GM23338 (cell line): ENCODE measurements at regions not wholly inside any gene's neighbourhood (a gene's known extent, or its start where the extent isn't known, plus 50 kb on each side); places are given as distances from the start of the nearest gene placed in this dataset.

Source experiments
- ATAC-seq: fragments of 200-7000 bp; cut with Tn5 transposase; 3 replicates; pipeline ENCODE4 v1.9.1; 2020
- DNase-seq: peaks from one replicate; pipeline ENCODE4 v3.0.0-alpha.2; 2015; ENCODE audit warnings: low spot score
- H2AFZ ChIP-seq: fragments of 200-600 bp; sonication (generic); 2 replicates; pipeline ENCODE4 v1.8.0; 2016; ENCODE audit warnings: antibody characterized with exemption, mild to moderate bottlenecking, moderate library complexity
- H3F3A ChIP-seq: fragments of 200-600 bp; sonication (generic); replicated peaks from 2 replicates; pipeline ENCODE4 v1.8.0; 2017; ENCODE audit warnings: antibody characterized with exemption, mixed run types, low read depth
- H3K27ac ChIP-seq: fragments of 200-600 bp; sonication (generic); 2 replicates; pipeline ENCODE4 v1.6.1; 2016; ENCODE audit warnings: low read depth
- H3K27me3 ChIP-seq: fragments of 200-600 bp; sonication (generic); 2 replicates; pipeline ENCODE4 v1.8.0; 2016; ENCODE audit warnings: mild to moderate bottlenecking, mixed run types, moderate library complexity; ENCODE audit not compliant: insufficient read depth
- H3K36me3 ChIP-seq: fragments of 200-600 bp; sonication (generic); 2 replicates; pipeline ENCODE4 v1.8.0; 2016; ENCODE audit warnings: mild to moderate bottlenecking; ENCODE audit not compliant: insufficient read depth
- H3K4me1 ChIP-seq: fragments of 200-600 bp; sonication (generic); 2 replicates; pipeline ENCODE4 v1.8.0; 2016; ENCODE audit warnings: mild to moderate bottlenecking, moderate library complexity; ENCODE audit not compliant: insufficient read depth
- H3K4me2 ChIP-seq: fragments of 200-600 bp; sonication (generic); 2 replicates; pipeline ENCODE4 v1.7.1; 2017; ENCODE audit warnings: mixed run types
- H3K4me3 ChIP-seq: fragments of 200-600 bp; sonication (generic); 2 replicates; pipeline ENCODE4 v1.6.1; 2016; ENCODE audit warnings: mixed run types
- H3K79me2 ChIP-seq: fragments of 200-600 bp; sonication (generic); replicated peaks from 2 replicates; pipeline ENCODE4 v1.8.0; 2017; ENCODE audit warnings: mild to moderate bottlenecking; ENCODE audit not compliant: insufficient read depth
- H3K9me2 ChIP-seq: fragments of 200-600 bp; sonication (generic); 2 replicates; pipeline ENCODE4 v1.8.0; 2017; ENCODE audit not compliant: insufficient read depth
- H4K20me1 ChIP-seq: fragments of 200-600 bp; sonication (generic); replicated peaks from 2 replicates; pipeline ENCODE4 v1.8.0; 2017; ENCODE audit warnings: mild to moderate bottlenecking; ENCODE audit not compliant: insufficient read depth
- H3K27ac Mint-ChIP-seq: 2 replicates; pipeline ENCODE4 v1.8.0; 2020; ENCODE audit warnings: inconsistent platforms, mild to moderate bottlenecking, moderate library complexity, mixed read lengths
- H3K27me3 Mint-ChIP-seq: 3 replicates; pipeline ENCODE4 v1.8.0; 2022; ENCODE audit warnings: low read depth, mild to moderate bottlenecking, moderate library complexity, mixed read lengths, inconsistent platforms; ENCODE audit not compliant: insufficient read depth, poor library complexity
- H3K36me3 Mint-ChIP-seq: 3 replicates; pipeline ENCODE4 v1.8.0; 2021; ENCODE audit warnings: low read depth, mild to moderate bottlenecking, inconsistent platforms, moderate library complexity, mixed read lengths
- H3K4me1 Mint-ChIP-seq: 3 replicates; pipeline ENCODE4 v1.8.0; 2020; ENCODE audit warnings: mild to moderate bottlenecking, inconsistent platforms, mixed read lengths
- H3K4me3 Mint-ChIP-seq: 3 replicates; pipeline ENCODE4 v1.8.0; 2021; ENCODE audit warnings: moderate library complexity, mild to moderate bottlenecking, inconsistent platforms, mixed read lengths
- H3K9me3 Mint-ChIP-seq: 3 replicates; pipeline ENCODE4 v1.8.0; 2020; ENCODE audit warnings: moderate library complexity, mild to moderate bottlenecking, inconsistent platforms, mixed read lengths
- CREB1 ChIP-seq: fragments of 250-450 bp; sonication (Bioruptor Pico); IDR thresholded peaks from 2 replicates; pipeline ENCODE4 v1.5.0; 2020; ENCODE audit warnings: low read depth, mild to moderate bottlenecking, moderate library complexity
- CTCF ChIP-seq, 2 experiments: fragments of 200-600 bp in 1 of 2; sonication (generic) in 1 of 2; conservative IDR thresholded peaks; 2 replicates each; pipeline versions ENCODE4 v1.5.1 to v1.6.1; 2016 to 2017; ENCODE audit warnings: antibody characterized with exemption in 2 of 2, low read depth in 2 of 2, mild to moderate bottlenecking in 2 of 2, moderate library complexity in 1 of 2
- EZH2phosphoT487 ChIP-seq: fragments of 200-600 bp; sonication (generic); IDR thresholded peaks from one replicate; pipeline ENCODE4 v1.8.1; 2018; ENCODE audit warnings: antibody characterized with exemption; ENCODE audit not compliant: unreplicated experiment
- NANOG ChIP-seq: IDR thresholded peaks from 2 replicates; pipeline ENCODE4 v1.6.1; 2016; ENCODE audit warnings: antibody characterized with exemption, borderline replicate concordance
- ZNF114 ChIP-seq: fragments of 250-450 bp; sonication (Bioruptor Pico); IDR thresholded peaks from 2 replicates; pipeline ENCODE4 v1.5.0; 2020; ENCODE audit warnings: mild to moderate bottlenecking, moderate library complexity
- ZNF331 ChIP-seq: fragments of 250-450 bp; sonication (Bioruptor Pico); IDR thresholded peaks from 2 replicates; pipeline ENCODE4 v1.5.0; 2020; ENCODE audit warnings: low read depth, mild to moderate bottlenecking, moderate library complexity
- TF ChIP-seq, protein P1 (sequence below): fragments of 250-450 bp; sonication (Bioruptor Pico); IDR thresholded peaks from 2 replicates; pipeline ENCODE4 v1.5.0; 2020; ENCODE audit warnings: mild to moderate bottlenecking, moderate library complexity
- TF ChIP-seq, protein P2 (sequence below): IDR thresholded peaks from 2 replicates; pipeline ENCODE4 v1.6.1; 2016; ENCODE audit warnings: antibody characterized with exemption
- TF ChIP-seq, protein P3 (sequence below): IDR thresholded peaks from one replicate; pipeline ENCODE4 v1.6.1; 2018; ENCODE audit warnings: antibody characterized with exemption; ENCODE audit not compliant: unreplicated experiment

DNA sequence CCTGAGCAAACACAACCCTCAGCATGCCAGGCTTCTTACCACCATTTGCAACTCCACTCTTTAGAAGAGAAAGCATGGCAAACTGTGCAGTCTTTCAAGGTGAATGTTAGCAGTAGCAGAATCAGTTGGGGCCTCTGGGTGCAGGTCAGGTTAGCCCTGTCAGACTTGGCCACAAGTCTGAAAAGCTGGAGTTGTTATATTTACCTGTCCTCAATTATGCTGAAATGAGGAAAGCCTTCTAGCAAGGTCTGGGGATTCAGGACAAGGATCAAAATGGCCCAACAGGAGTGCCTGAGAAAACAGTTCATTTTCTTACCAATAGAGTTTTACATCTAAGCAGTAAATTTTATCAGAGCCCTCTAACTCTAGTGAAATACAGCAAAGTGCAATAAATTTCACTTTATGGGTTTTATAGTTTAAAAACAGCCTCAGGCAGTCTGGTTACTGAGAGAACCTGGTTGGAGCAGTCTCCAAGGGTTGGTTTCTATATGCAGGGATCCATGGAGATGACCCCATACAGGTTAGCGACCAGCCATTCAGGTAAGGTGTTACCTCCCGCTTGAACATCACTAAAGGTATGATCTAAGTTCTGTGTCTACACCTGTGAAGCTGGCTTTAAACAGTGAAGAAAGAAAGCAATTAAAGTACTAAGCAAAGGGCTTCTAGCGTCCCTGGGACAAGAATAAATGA is 212.5 kb upstream of the MPPED2 start:
- ATAC-seq (no peak), DNase-seq (no peak)
- peaks cover 13% of the 10 kb centered on the region; the same call in 1 of the 2 replicates for H3K9me2 ChIP-seq
- TF ChIP-seq ZNF331 (no peak), CREB1 (no peak)
- no peaks in the 10 kb centered on the region for H3F3A ChIP-seq
- H3K4me2 ChIP-seq, result no peak overlapping the region
- no peaks in the 10 kb centered on the region; the same call in 2 of the 3 replicates for H3K9me3 Mint-ChIP-seq
- H3K4me1 Mint-ChIP-seq, result no peaks in the 10 kb centered on the region
- H4K20me1 ChIP-seq, result no peaks in the 10 kb centered on the region
- peaks cover 2% of the 10 kb centered on the region for H3K27me3 Mint-ChIP-seq
- no peaks in the 10 kb centered on the region for H3K79me2 ChIP-seq
- H3K27me3 ChIP-seq, result no peaks in the 10 kb centered on the region
- no peaks in the 10 kb centered on the region for H3K36me3 Mint-ChIP-seq
- H3K4me3 ChIP-seq, result no peak overlapping the region
- no peak overlapping the region for H3K27ac Mint-ChIP-seq
- H3K4me3 Mint-ChIP-seq, result no peak overlapping the region
- H3K36me3 ChIP-seq, result no peaks in the 10 kb centered on the region
- H2AFZ ChIP-seq, result peak overlapping the region; percentile 67; the same call in 1 of the 2 replicates
- no peak overlapping the region for H3K27ac ChIP-seq
- no peaks in the 10 kb centered on the region for H3K4me1 ChIP-seq

DNA sequence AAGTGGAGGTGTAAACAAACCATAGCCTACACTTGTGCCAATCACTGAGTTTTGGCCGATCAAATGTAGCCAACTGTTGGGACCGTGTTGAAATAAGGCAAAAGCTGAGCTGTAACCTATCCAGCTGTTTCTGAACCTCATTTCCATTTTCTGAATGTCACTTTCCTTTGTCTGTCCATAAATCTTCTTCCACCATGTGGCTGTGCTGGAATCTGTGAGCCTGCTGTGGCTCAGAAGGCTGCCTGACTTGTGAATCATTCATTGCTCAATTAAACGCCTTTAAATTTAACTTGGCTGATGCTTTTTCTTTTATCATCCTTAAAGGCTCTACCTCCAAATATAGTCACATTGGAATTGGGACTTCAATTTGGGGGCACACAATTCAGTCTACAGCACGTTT is 203.1 kb upstream of the MPPED2 start:
- ATAC-seq (no peak), DNase-seq (no peak)
- Histone ChIP-seq H3K27ac (no peak overlapping the region), H3K9me2 (peaks cover 7% of the 10 kb centered on the region; the same call in 1 of the 2 replicates), H3K4me2 (no peak overlapping the region), H3K79me2 (no peaks in the 10 kb centered on the region), H3K36me3 (no peaks in the 10 kb centered on the region), H3K27me3 (no peaks in the 10 kb centered on the region), H3K4me3 (no peak overlapping the region), H3K4me1 (no peaks in the 10 kb centered on the region), H3F3A (no peaks in the 10 kb centered on the region), H2AFZ (no peak overlapping the region), H4K20me1 (no peaks in the 10 kb centered on the region)
- Mint-ChIP-seq H3K36me3 (peaks cover 2% of the 10 kb centered on the region; the same call in 2 of the 3 replicates), H3K27ac (no peak overlapping the region), H3K4me1 (no peaks in the 10 kb centered on the region), H3K4me3 (no peak overlapping the region), H3K27me3 (peaks cover 6% of the 10 kb centered on the region), H3K9me3 (peaks cover 5% of the 10 kb centered on the region; the same call in 2 of the 3 replicates)
- TF ChIP-seq ZNF114 (no peak), EZH2phosphoT487 (no peak), CTCF (conservative IDR thresholded peaks at IDR 0.05; ENCODE audit: low read depth in 2 of 2) (no peak), NANOG (no peak)
- TF ChIP-seq, protein P1, sequence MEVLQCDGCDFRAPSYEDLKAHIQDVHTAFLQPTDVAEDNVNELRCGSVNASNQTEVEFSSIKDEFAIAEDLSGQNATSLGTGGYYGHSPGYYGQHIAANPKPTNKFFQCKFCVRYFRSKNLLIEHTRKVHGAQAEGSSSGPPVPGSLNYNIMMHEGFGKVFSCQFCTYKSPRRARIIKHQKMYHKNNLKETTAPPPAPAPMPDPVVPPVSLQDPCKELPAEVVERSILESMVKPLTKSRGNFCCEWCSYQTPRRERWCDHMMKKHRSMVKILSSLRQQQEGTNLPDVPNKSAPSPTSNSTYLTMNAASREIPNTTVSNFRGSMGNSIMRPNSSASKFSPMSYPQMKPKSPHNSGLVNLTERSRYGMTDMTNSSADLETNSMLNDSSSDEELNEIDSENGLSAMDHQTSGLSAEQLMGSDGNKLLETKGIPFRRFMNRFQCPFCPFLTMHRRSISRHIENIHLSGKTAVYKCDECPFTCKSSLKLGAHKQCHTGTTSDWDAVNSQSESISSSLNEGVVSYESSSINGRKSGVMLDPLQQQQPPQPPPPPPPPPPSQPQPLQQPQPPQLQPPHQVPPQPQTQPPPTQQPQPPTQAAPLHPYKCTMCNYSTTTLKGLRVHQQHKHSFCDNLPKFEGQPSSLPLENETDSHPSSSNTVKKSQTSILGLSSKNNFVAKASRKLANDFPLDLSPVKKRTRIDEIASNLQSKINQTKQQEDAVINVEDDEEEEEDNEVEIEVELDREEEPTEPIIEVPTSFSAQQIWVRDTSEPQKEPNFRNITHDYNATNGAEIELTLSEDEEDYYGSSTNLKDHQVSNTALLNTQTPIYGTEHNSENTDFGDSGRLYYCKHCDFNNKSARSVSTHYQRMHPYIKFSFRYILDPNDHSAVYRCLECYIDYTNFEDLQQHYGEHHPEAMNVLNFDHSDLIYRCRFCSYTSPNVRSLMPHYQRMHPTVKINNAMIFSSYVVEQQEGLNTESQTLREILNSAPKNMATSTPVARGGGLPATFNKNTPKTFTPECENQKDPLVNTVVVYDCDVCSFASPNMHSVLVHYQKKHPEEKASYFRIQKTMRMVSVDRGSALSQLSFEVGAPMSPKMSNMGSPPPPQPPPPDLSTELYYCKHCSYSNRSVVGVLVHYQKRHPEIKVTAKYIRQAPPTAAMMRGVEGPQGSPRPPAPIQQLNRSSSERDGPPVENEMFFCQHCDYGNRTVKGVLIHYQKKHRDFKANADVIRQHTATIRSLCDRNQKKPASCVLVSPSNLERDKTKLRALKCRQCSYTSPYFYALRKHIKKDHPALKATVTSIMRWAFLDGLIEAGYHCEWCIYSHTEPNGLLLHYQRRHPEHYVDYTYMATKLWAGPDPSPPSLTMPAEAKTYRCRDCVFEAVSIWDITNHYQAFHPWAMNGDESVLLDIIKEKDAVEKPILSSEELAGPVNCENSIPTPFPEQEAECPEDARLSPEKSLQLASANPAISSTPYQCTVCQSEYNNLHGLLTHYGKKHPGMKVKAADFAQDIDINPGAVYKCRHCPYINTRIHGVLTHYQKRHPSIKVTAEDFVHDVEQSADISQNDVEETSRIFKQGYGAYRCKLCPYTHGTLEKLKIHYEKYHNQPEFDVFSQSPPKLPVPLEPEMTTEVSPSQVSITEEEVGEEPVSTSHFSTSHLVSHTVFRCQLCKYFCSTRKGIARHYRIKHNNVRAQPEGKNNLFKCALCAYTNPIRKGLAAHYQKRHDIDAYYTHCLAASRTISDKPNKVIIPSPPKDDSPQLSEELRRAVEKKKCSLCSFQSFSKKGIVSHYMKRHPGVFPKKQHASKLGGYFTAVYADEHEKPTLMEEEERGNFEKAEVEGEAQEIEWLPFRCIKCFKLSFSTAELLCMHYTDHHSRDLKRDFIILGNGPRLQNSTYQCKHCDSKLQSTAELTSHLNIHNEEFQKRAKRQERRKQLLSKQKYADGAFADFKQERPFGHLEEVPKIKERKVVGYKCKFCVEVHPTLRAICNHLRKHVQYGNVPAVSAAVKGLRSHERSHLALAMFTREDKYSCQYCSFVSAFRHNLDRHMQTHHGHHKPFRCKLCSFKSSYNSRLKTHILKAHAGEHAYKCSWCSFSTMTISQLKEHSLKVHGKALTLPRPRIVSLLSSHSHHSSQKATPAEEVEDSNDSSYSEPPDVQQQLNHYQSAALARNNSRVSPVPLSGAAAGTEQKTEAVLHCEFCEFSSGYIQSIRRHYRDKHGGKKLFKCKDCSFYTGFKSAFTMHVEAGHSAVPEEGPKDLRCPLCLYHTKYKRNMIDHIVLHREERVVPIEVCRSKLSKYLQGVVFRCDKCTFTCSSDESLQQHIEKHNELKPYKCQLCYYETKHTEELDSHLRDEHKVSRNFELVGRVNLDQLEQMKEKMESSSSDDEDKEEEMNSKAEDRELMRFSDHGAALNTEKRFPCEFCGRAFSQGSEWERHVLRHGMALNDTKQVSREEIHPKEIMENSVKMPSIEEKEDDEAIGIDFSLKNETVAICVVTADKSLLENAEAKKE (CRISPR knock-in tag), result no peak
- TF ChIP-seq, protein P2, sequence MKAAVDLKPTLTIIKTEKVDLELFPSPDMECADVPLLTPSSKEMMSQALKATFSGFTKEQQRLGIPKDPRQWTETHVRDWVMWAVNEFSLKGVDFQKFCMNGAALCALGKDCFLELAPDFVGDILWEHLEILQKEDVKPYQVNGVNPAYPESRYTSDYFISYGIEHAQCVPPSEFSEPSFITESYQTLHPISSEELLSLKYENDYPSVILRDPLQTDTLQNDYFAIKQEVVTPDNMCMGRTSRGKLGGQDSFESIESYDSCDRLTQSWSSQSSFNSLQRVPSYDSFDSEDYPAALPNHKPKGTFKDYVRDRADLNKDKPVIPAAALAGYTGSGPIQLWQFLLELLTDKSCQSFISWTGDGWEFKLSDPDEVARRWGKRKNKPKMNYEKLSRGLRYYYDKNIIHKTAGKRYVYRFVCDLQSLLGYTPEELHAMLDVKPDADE, result no peak
- TF ChIP-seq, protein P3, sequence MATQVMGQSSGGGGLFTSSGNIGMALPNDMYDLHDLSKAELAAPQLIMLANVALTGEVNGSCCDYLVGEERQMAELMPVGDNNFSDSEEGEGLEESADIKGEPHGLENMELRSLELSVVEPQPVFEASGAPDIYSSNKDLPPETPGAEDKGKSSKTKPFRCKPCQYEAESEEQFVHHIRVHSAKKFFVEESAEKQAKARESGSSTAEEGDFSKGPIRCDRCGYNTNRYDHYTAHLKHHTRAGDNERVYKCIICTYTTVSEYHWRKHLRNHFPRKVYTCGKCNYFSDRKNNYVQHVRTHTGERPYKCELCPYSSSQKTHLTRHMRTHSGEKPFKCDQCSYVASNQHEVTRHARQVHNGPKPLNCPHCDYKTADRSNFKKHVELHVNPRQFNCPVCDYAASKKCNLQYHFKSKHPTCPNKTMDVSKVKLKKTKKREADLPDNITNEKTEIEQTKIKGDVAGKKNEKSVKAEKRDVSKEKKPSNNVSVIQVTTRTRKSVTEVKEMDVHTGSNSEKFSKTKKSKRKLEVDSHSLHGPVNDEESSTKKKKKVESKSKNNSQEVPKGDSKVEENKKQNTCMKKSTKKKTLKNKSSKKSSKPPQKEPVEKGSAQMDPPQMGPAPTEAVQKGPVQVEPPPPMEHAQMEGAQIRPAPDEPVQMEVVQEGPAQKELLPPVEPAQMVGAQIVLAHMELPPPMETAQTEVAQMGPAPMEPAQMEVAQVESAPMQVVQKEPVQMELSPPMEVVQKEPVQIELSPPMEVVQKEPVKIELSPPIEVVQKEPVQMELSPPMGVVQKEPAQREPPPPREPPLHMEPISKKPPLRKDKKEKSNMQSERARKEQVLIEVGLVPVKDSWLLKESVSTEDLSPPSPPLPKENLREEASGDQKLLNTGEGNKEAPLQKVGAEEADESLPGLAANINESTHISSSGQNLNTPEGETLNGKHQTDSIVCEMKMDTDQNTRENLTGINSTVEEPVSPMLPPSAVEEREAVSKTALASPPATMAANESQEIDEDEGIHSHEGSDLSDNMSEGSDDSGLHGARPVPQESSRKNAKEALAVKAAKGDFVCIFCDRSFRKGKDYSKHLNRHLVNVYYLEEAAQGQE, result no peak
